ENCODE measurements at regions not wholly inside any gene's neighbourhood (a gene's known extent, or its start where the extent isn't known, plus 50 kb on each side); places are given as distances from the start of the nearest gene placed in this dataset.

- TF ChIP-seq ZBTB33 (IDR thresholded peaks at IDR 0.05; ENCODE audit: extremely low read depth, insufficient replicate concordance, low read length) (no peak), RAD21 (IDR thresholded peaks at IDR 0.05; ENCODE audit: low read depth) (no peak), SRF (IDR thresholded peaks at IDR 0.05; ENCODE audit: low read depth) (no peak), FOSL1 (IDR thresholded peaks at IDR 0.05; ENCODE audit: low read depth) (no peak)
Measured at GRCh38 chr2:180276733-180277132, 269.6 kb upstream of the CWC22 start (continued).

- intact Hi-C loops (cut with micrococcal nuclease), result no loop called here
Measured at GRCh38 chr2:180268006-180268405, 260.9 kb upstream of the CWC22 start.

GRCh38 chr2:180261976-180262375, 254.9 kb upstream of the CWC22 start:
- H3K36me3 ChIP-seq (ENCODE audit: control insufficient read depth in 1 of 2, insufficient read depth in 2 of 2, low read length in 2 of 2), result no peaks in the 10 kb centered on the region

More at GRCh38 chr2:180268006-180268405, 260.9 kb upstream of the CWC22 start:
- ChIA-PET POLR2A (no interaction called here), CTCF (interaction anchor here (0.6 kb wide), 1 partner anchor 1483 kb away, joined by 3 read pairs; no protein-coding TSS in a partner anchor), RAD21 (ENCODE audit: low non-redundant PET in 1 of 2, low total read pairs in 2 of 2, uncharacterized antibody in 2 of 2, unreplicated experiment in 2 of 2) (no interaction called here)
- no peaks in the 10 kb centered on the region for H3K79me2 ChIP-seq (ENCODE audit: insufficient read depth, low read length)
- H3K4me2 ChIP-seq (ENCODE audit: low read length), result no peak overlapping the region
- no peak overlapping the region for H3K4me3 ChIP-seq (replicated peaks in 1 of 2; ENCODE audit: low read depth in 1 of 2, low read length in 2 of 2)
- H4K20me1 ChIP-seq (ENCODE audit: insufficient read depth), result no peaks in the 10 kb centered on the region
- H3K27me3 ChIP-seq (ENCODE audit: insufficient read depth, low read length), result no peaks in the 10 kb centered on the region
- no peak overlapping the region for H3K9ac ChIP-seq (ENCODE audit: low read length)
- TF ChIP-seq FOSL1 (IDR thresholded peaks at IDR 0.05; ENCODE audit: low read depth) (no peak), EGR1 (IDR thresholded peaks at IDR 0.05; ENCODE audit: low read depth) (no peak), CEBPB (IDR thresholded peaks at IDR 0.05; ENCODE audit: low read depth) (no peak), ZFX (IDR thresholded peaks at IDR 0.05) (no peak)
- H3K27ac ChIP-seq (ENCODE audit: low read depth, low read length), result no peak overlapping the region
- peaks cover 0 to 3% of the 10 kb centered on the region in 2 experiments; a peak in 1 of 4 replicates for H3K9me3 ChIP-seq (ENCODE audit: control insufficient read depth in 1 of 2, insufficient read depth in 1 of 2, low read depth in 1 of 2, low read length in 2 of 2)
- no TSS peak for BruUV-seq (replicated peaks)
- DNase-seq (ENCODE audit: low read depth, low spot score), result no peak
- H3K9me2 ChIP-seq (ENCODE audit: insufficient read depth), result no peaks in the 10 kb centered on the region
- no peak overlapping the region for H2AFZ ChIP-seq (ENCODE audit: low read depth, low read length, poor library complexity, severe bottlenecking)
- H3K4me1 ChIP-seq (ENCODE audit: control insufficient read depth in 1 of 2, insufficient read depth in 2 of 2, low read length in 2 of 2), result no peaks in the 10 kb centered on the region
- no peaks in the 10 kb centered on the region for H3K36me3 ChIP-seq (ENCODE audit: control insufficient read depth in 1 of 2, insufficient read depth in 2 of 2, low read length in 2 of 2)
- no peak for ATAC-seq

More at GRCh38 chr2:180261976-180262375, 254.9 kb upstream of the CWC22 start:
- Histone ChIP-seq H3K4me2 (ENCODE audit: low read length) (no peak overlapping the region), H4K20me1 (ENCODE audit: insufficient read depth) (no peaks in the 10 kb centered on the region), H3K4me3 (replicated peaks in 1 of 2; ENCODE audit: low read depth in 1 of 2, low read length in 2 of 2) (no peak overlapping the region), H3K9me3 (ENCODE audit: control insufficient read depth in 1 of 2, insufficient read depth in 1 of 2, low read depth in 1 of 2, low read length in 2 of 2) (no peaks in the 10 kb centered on the region), H3K9me2 (ENCODE audit: insufficient read depth) (no peaks in the 10 kb centered on the region), H3K9ac (ENCODE audit: low read length) (no peak overlapping the region), H3K27ac (ENCODE audit: low read depth, low read length) (no peak overlapping the region), H3K4me1 (ENCODE audit: control insufficient read depth in 1 of 2, insufficient read depth in 2 of 2, low read length in 2 of 2) (no peaks in the 10 kb centered on the region), H3K27me3 (ENCODE audit: insufficient read depth, low read length) (no peaks in the 10 kb centered on the region), H3K79me2 (ENCODE audit: insufficient read depth, low read length) (no peaks in the 10 kb centered on the region), H2AFZ (ENCODE audit: low read depth, low read length, poor library complexity, severe bottlenecking) (no peak overlapping the region)
- BruUV-seq (replicated peaks), result no TSS peak
- CTCF ChIA-PET, result no interaction called here
- TF ChIP-seq CBX3 (IDR thresholded peaks at IDR 0.05; ENCODE audit: low read depth), result no peak
- no peak for TF ChIP-seq ZNF274 (IDR thresholded peaks at IDR 0.05; ENCODE audit: low read depth, low read length)
- TF ChIP-seq ELF1 (IDR thresholded peaks at IDR 0.05; ENCODE audit: borderline replicate concordance, low read depth), result no peak
- ATAC-seq, result no peak
- POLR2A ChIA-PET, result no interaction called here
- intact Hi-C loops (cut with micrococcal nuclease), result no loop called here
- RAD21 ChIA-PET (ENCODE audit: low non-redundant PET in 1 of 2, low total read pairs in 2 of 2, uncharacterized antibody in 2 of 2, unreplicated experiment in 2 of 2), result no interaction called here
- DNase-seq (ENCODE audit: low read depth, low spot score), result no peak
